Pancreas (tissue), 10 donors: ENCODE measurements at regions not wholly inside any gene's neighbourhood (a gene's known extent, or its start where the extent isn't known, plus 50 kb on each side); places are given as distances from the start of the nearest gene placed in this dataset.

Source experiments
- ATAC-seq, 4 donors: fragments of 200-7000 bp; cut with Tn5 transposase; one replicate each; pipeline versions ENCODE4 v1.8.0 to v1.9.1; 2020; ENCODE audit warnings: mild to moderate bottlenecking in 4 of 4, moderate library complexity in 4 of 4
- DNase-seq, 6 donors: peaks; one replicate each; pipeline ENCODE4 v3.0.0-alpha.2; 2020
- FAIRE-seq: peaks from 2 replicates; lab custom pipeline; 2012; peaks lifted over from hg19 to GRCh38; lab: Jason Lieb, UNC
- H3K27ac ChIP-seq, 4 donors: fragments of 200-600 bp; sonication (generic); 1 replicate in 3 of 4; 2 replicates in 1 of 4; pipeline versions ENCODE4 v1.5.0 to v1.8.0; 2020
- H3K27me3 ChIP-seq, 4 donors: fragments of 200-600 bp; one replicate each; pipeline ENCODE4 v1.8.0; 2021
- H3K36me3 ChIP-seq, 3 donors: fragments of 200-600 bp; sonication (generic) in 1 of 3; one replicate each; pipeline versions ENCODE4 v1.5.0 to v1.8.0; 2020 to 2021
- H3K4me1 ChIP-seq, 3 donors: fragments of 200-600 bp; one replicate each; pipeline ENCODE4 v1.8.0; 2021
- H3K4me3 ChIP-seq, 4 donors: fragments of 200-600 bp; sonication (generic) in 2 of 4; one replicate each; pipeline versions ENCODE4 v1.5.0 to v1.8.0; 2020 to 2021
- H3K9me3 ChIP-seq, 4 donors: fragments of 200-600 bp; one replicate each; pipeline ENCODE4 v1.8.0; 2021
- CTCF ChIP-seq, 4 donors: fragments of 200-600 bp; sonication (generic) in 3 of 4; IDR thresholded peaks; one replicate each; pipeline versions ENCODE4 v1.5.0 to v1.8.0; 2021; ENCODE audit warnings: antibody characterized with exemption in 4 of 4
- WGBS, 2 donors: extraction: QIAGEN DNeasy Blood & Tissue Kit; methylation state at CpG; one replicate each; pipeline ENCODE4 v1.1.7; 2013; 5-methylcytosine and 5-hydroxymethylcytosine counted together
- intact Hi-C, 3 donors: fragments of 100-400 bp; cut with DNase I; formaldehyde crosslinking; loops; one replicate each; pipeline versions ENCODE4 v1.11.1 to v1.14.2; 2022
- donor health status: healthy with polysubstance abuse.
- donor health status: DM: no; HTN: no; CAD: no; lungs with moderate emphysema.
- donor health status: DM: no; HTN: no; CAD: no.
- donor health status: control.
- donor health status: control.
- donor health status: Bipolar disorder and iron deficiency.
- donor health status: DM: yes; HTN: yes; CAD: no.
- donor health status: DM: no; HTN: no; CAD: no.
- donor health status: DM: no; HTN: no; CAD: no.
- donor health status: DM: yes; HTN: yes; CAD: no.

- H3K4me3 ChIP-seq: no peak overlapping the region
- 40 to 55% methylated on average over 2 of the region's 2 CpGs for WGBS, 2 donors
- intact Hi-C loops: no loop called here
- TF ChIP-seq CTCF (IDR thresholded peaks at IDR 0.05): no peak
- ATAC-seq (no peak), FAIRE-seq (no peak), DNase-seq (no peak)
- no peaks in the 10 kb centered on the region for H3K4me1 ChIP-seq
- no peaks in the 10 kb centered on the region for H3K36me3 ChIP-seq
- no peaks in the 10 kb centered on the region for H3K27me3 ChIP-seq
- H3K9me3 ChIP-seq: no peaks in the 10 kb centered on the region
- no peak overlapping the region for H3K27ac ChIP-seq
Observed at GRCh38 chr13:74620711-74621110, 486.5 kb upstream of the KLF12 start.

- no peak overlapping the region for H3K4me3 ChIP-seq
- no peaks in the 10 kb centered on the region for H3K4me1 ChIP-seq
- H3K36me3 ChIP-seq: no peaks in the 10 kb centered on the region
- TF ChIP-seq CTCF (IDR thresholded peaks at IDR 0.05): no peak
- FAIRE-seq (no peak), ATAC-seq (no peak), DNase-seq (no peak)
- H3K27ac ChIP-seq: no peak overlapping the region
- WGBS, 2 donors: 58 to 75% methylated on average over 4 of the region's 4 CpGs
- intact Hi-C loops: no loop called here
- no peaks in the 10 kb centered on the region for H3K9me3 ChIP-seq
- no peaks in the 10 kb centered on the region for H3K27me3 ChIP-seq
Observed at GRCh38 chr13:74620308-74620707, 486.1 kb upstream of the KLF12 start.

GRCh38 chr13:74597526-74597925, 463.3 kb upstream of the KLF12 start:
- Histone ChIP-seq H3K27me3 (peaks cover 0 to 6% (median 0%) of the 10 kb centered on the region in 4 donors), H3K4me1 (no peaks in the 10 kb centered on the region), H3K36me3 (no peaks in the 10 kb centered on the region), H3K27ac (no peak overlapping the region), H3K4me3 (no peak overlapping the region), H3K9me3 (no peaks in the 10 kb centered on the region)
- FAIRE-seq (no peak), ATAC-seq (no peak), DNase-seq (no peak)
- TF ChIP-seq CTCF (IDR thresholded peaks at IDR 0.05): no peak
- intact Hi-C loops: no loop called here
- WGBS, 2 donors: 42 to 43% methylated on average over 3 of the region's 3 CpGs

GRCh38 chr13:74596691-74597090, 462.5 kb upstream of the KLF12 start:
- no peaks in the 10 kb centered on the region for H3K4me1 ChIP-seq
- no peaks in the 10 kb centered on the region for H3K36me3 ChIP-seq
- H3K27me3 ChIP-seq: peaks cover 0 to 6% (median 0%) of the 10 kb centered on the region in 4 donors
- DNase-seq (no peak), ATAC-seq (no peak), FAIRE-seq (no peak)
- no peak overlapping the region for H3K27ac ChIP-seq
- 47 to 71% methylated on average over 5 of the region's 5 CpGs for WGBS, 2 donors
- intact Hi-C loops: no loop called here
- H3K9me3 ChIP-seq: no peaks in the 10 kb centered on the region
- no peak overlapping the region for H3K4me3 ChIP-seq
- TF ChIP-seq CTCF (IDR thresholded peaks at IDR 0.05): no peak

GRCh38 chr13:74593688-74594087, 459.5 kb upstream of the KLF12 start:
- Histone ChIP-seq H3K36me3 (no peaks in the 10 kb centered on the region), H3K27ac (no peak overlapping the region), H3K4me3 (no peak overlapping the region), H3K27me3 (no peaks in the 10 kb centered on the region), H3K9me3 (no peaks in the 10 kb centered on the region), H3K4me1 (no peaks in the 10 kb centered on the region)
- FAIRE-seq (no peak), DNase-seq (no peak), ATAC-seq (no peak)
- 74 to 84% methylated on average over 3 of the region's 3 CpGs for WGBS, 2 donors
- intact Hi-C loops: no loop called here
- TF ChIP-seq CTCF (IDR thresholded peaks at IDR 0.05): no peak
